GM19468 (cell line): ENCODE measurements at regions not wholly inside any gene's neighbourhood (a gene's known extent, or its start where the extent isn't known, plus 50 kb on each side); places are given as distances from the start of the nearest gene placed in this dataset.
"Not testable (repeated sequence)": the region's sequence is repeated elsewhere in the genome, so short reads cannot be mapped to it uniquely, and the experiment has no call there.

Source experiments
- ATAC-seq: cut with Tn5 transposase; IDR thresholded peaks from one replicate; pipeline ENCODE4 v1.9.1; 2021; ENCODE audit warnings: mild to moderate bottlenecking, moderate library complexity, moderate number of reproducible peaks; ENCODE audit not compliant: unreplicated experiment; ENCODE audit errors: extremely low read depth

- no peak for ATAC-seq
Measured at GRCh38 chr15:62402687-62403086, 237.6 kb upstream of the C2CD4B start.

- no peak for ATAC-seq
Measured at GRCh38 chr15:62403164-62403809, 238.2 kb upstream of the C2CD4B start.

- ATAC-seq, result no peak
Measured at GRCh38 chr15:62404194-62404985, 239.3 kb upstream of the C2CD4B start.

GRCh38 chr15:62406305-62406891, 241.3 kb upstream of the C2CD4B start:
- no peak for ATAC-seq

- ATAC-seq, result no peak
Measured at GRCh38 chr15:62407216-62407615, 242.1 kb upstream of the C2CD4B start.

GRCh38 chr15:62407962-62408361, 242.9 kb upstream of the C2CD4B start:
- ATAC-seq, result no peak

- ATAC-seq, result no peak
Measured at GRCh38 chr15:62409466-62409865, 244.4 kb upstream of the C2CD4B start.

- ATAC-seq, result no peak
Measured at GRCh38 chr15:62412686-62413085, 247.6 kb upstream of the C2CD4B start.

- ATAC-seq, result no peak
Measured at GRCh38 chr15:62413153-62413552, 248.1 kb upstream of the C2CD4B start.

- ATAC-seq, result no peak
Measured at GRCh38 chr15:62413786-62414185, 248.7 kb upstream of the C2CD4B start.

- ATAC-seq, result no peak
Measured at GRCh38 chr15:62415498-62415897, 250.4 kb upstream of the C2CD4B start.

GRCh38 chr15:62416526-62416925, 251.4 kb upstream of the C2CD4B start:
- ATAC-seq, result no peak

GRCh38 chr15:62417439-62417838, 252.4 kb upstream of the C2CD4B start:
- no peak for ATAC-seq

- not testable (repeated sequence) for ATAC-seq
Measured at GRCh38 chr15:62418496-62418895, 253.4 kb upstream of the C2CD4B start.

- no peak for ATAC-seq
Measured at GRCh38 chr15:62419192-62419591, 254.1 kb upstream of the C2CD4B start.

GRCh38 chr15:62420371-62420770, 255.3 kb upstream of the C2CD4B start:
- ATAC-seq, result not testable (repeated sequence)

GRCh38 chr15:62421289-62421688, 256.2 kb upstream of the C2CD4B start:
- ATAC-seq, result no peak

GRCh38 chr15:62426387-62426956, 261.4 kb upstream of the C2CD4B start:
- no peak for ATAC-seq

GRCh38 chr15:62428259-62428658, 263.2 kb upstream of the C2CD4B start:
- no peak for ATAC-seq

- ATAC-seq, result no peak
Measured at GRCh38 chr15:62428851-62429598, 263.9 kb upstream of the C2CD4B start.
